ENCODE measurements at regions not wholly inside any gene's neighbourhood (a gene's known extent, or its start where the extent isn't known, plus 50 kb on each side); places are given as distances from the start of the nearest gene placed in this dataset.

GRCh38 chr16:54588026-54588425 is 301.4 kb upstream of the IRX3 start:
- no peak for TF ChIP-seq CTCF (conservative IDR thresholded peaks at IDR 0.05 in 1 of 2, IDR thresholded peaks at IDR 0.05 in 1 of 2; ENCODE audit: extremely low read depth in 1 of 2, insufficient read depth in 1 of 2, low read depth in 1 of 2, low read length in 2 of 2)
- no peak for TF ChIP-seq EZH2 (IDR thresholded peaks at IDR 0.05; ENCODE audit: borderline replicate concordance, low read length)
